Upper lobe of right lung (tissue), 1 donor: ENCODE measurements at regions not wholly inside any gene's neighbourhood (a gene's known extent, or its start where the extent isn't known, plus 50 kb on each side); places are given as distances from the start of the nearest gene placed in this dataset.

Experiments
- ATAC-seq: fragments of 200-7000 bp; cut with Tn5 transposase; one replicate; pipeline ENCODE4 v1.9.1; 2020; ENCODE audit warnings: mild to moderate bottlenecking, moderate library complexity
- DNase-seq: peaks from one replicate; pipeline ENCODE4 v3.0.0-alpha.2; 2020
- H3K27ac ChIP-seq: fragments of 200-600 bp; one replicate; pipeline ENCODE4 v1.8.0; 2022
- H3K27me3 ChIP-seq: fragments of 200-600 bp; one replicate; pipeline ENCODE4 v1.8.0; 2022; ENCODE audit warnings: mild to moderate bottlenecking
- H3K36me3 ChIP-seq: fragments of 200-600 bp; one replicate; pipeline ENCODE4 v1.8.0; 2022
- H3K4me1 ChIP-seq: fragments of 200-600 bp; one replicate; pipeline ENCODE4 v1.8.0; 2022
- H3K4me3 ChIP-seq: fragments of 200-600 bp; one replicate; pipeline ENCODE4 v1.8.0; 2022; ENCODE audit warnings: mild to moderate bottlenecking
- H3K9me3 ChIP-seq: fragments of 200-600 bp; one replicate; pipeline ENCODE4 v1.8.0; 2022
- CTCF ChIP-seq: fragments of 200-600 bp; IDR thresholded peaks from one replicate; pipeline ENCODE4 v1.8.0; 2022; ENCODE audit warnings: antibody characterized with exemption
- intact Hi-C: fragments of 100-400 bp; cut with DNase I; formaldehyde crosslinking; loops from one replicate; pipeline ENCODE4 v1.11.0; 2022
- donor health status: DM: no; HTN: yes; CAD: no; lungs with severe emphysema.

GRCh38 chr13:51518827-51519226 is 65.4 kb upstream of the WDFY2 start:
- peaks cover 9% of the 10 kb centered on the region for H3K4me1 ChIP-seq
- H3K9me3 ChIP-seq, result no peaks in the 10 kb centered on the region
- no peak for TF ChIP-seq CTCF
- ATAC-seq (peak; percentile 86), DNase-seq (no peak)
- no peaks in the 10 kb centered on the region for H3K36me3 ChIP-seq
- H3K27me3 ChIP-seq, result no peaks in the 10 kb centered on the region
- intact Hi-C loops, result no loop called here
- H3K27ac ChIP-seq, result no peak overlapping the region
- H3K4me3 ChIP-seq, result no peak overlapping the region

GRCh38 chr13:51519771-51520216 is 64.5 kb upstream of the WDFY2 start:
- no peaks in the 10 kb centered on the region for H3K9me3 ChIP-seq
- no peaks in the 10 kb centered on the region for H3K36me3 ChIP-seq
- ATAC-seq, result no peak
- no peak for TF ChIP-seq CTCF
- H3K4me3 ChIP-seq, result no peak overlapping the region
- H3K27me3 ChIP-seq, result no peaks in the 10 kb centered on the region
- intact Hi-C loops, result no loop called here
- no peak for DNase-seq
- peaks cover 9% of the 10 kb centered on the region for H3K4me1 ChIP-seq
- H3K27ac ChIP-seq, result no peak overlapping the region

GRCh38 chr13:51520524-51520923 is 63.7 kb upstream of the WDFY2 start:
- no peak overlapping the region for H3K4me3 ChIP-seq
- ATAC-seq (peak; percentile 78), DNase-seq (no peak)
- intact Hi-C loops, result no loop called here
- no peak for TF ChIP-seq CTCF
- H3K27me3 ChIP-seq, result no peaks in the 10 kb centered on the region
- no peaks in the 10 kb centered on the region for H3K9me3 ChIP-seq
- no peak overlapping the region for H3K27ac ChIP-seq
- peaks cover 9% of the 10 kb centered on the region for H3K4me1 ChIP-seq
- no peaks in the 10 kb centered on the region for H3K36me3 ChIP-seq

- TF ChIP-seq CTCF, result no peak
- H3K4me3 ChIP-seq, result no peak overlapping the region
- no peaks in the 10 kb centered on the region for H3K9me3 ChIP-seq
- H3K36me3 ChIP-seq, result no peaks in the 10 kb centered on the region
- DNase-seq (no peak), ATAC-seq (peak; percentile 60)
- no peak overlapping the region for H3K27ac ChIP-seq
- H3K4me1 ChIP-seq, result peaks cover 9% of the 10 kb centered on the region
- intact Hi-C loops, result no loop called here
- no peaks in the 10 kb centered on the region for H3K27me3 ChIP-seq
These were observed 61.2 kb upstream of the WDFY2 start for GRCh38 chr13:51523082-51523518.

- Histone ChIP-seq H3K4me3 (no peak overlapping the region), H3K4me1 (peaks cover 9% of the 10 kb centered on the region), H3K27ac (no peak overlapping the region), H3K27me3 (no peaks in the 10 kb centered on the region), H3K36me3 (no peaks in the 10 kb centered on the region), H3K9me3 (no peaks in the 10 kb centered on the region)
- DNase-seq (no peak), ATAC-seq (no peak)
- intact Hi-C loops, result no loop called here
- TF ChIP-seq CTCF, result no peak
These were observed 60.0 kb upstream of the WDFY2 start for GRCh38 chr13:51524312-51524711.

- DNase-seq (no peak), ATAC-seq (no peak)
- H3K27me3 ChIP-seq, result no peaks in the 10 kb centered on the region
- H3K4me3 ChIP-seq, result no peak overlapping the region
- intact Hi-C loops, result no loop called here
- no peaks in the 10 kb centered on the region for H3K9me3 ChIP-seq
- no peaks in the 10 kb centered on the region for H3K36me3 ChIP-seq
- H3K4me1 ChIP-seq, result peaks cover 9% of the 10 kb centered on the region
- no peak overlapping the region for H3K27ac ChIP-seq
- no peak for TF ChIP-seq CTCF
These were observed 59.3 kb upstream of the WDFY2 start for GRCh38 chr13:51524829-51525566.
